Right renal cortex interstitium (tissue), 3 donors: ENCODE measurements at regions not wholly inside any gene's neighbourhood (a gene's known extent, or its start where the extent isn't known, plus 50 kb on each side); places are given as distances from the start of the nearest gene placed in this dataset.
"Not testable (repeated sequence)": the region's sequence is repeated elsewhere in the genome, so short reads cannot be mapped to it uniquely, and the experiment has no call there.

ENCODE experiments used
- DNase-seq, 3 donors: peaks; one replicate each; pipeline ENCODE4 v3.0.0-alpha.2; 2013; ENCODE audit warnings: low read depth in 3 of 3, low spot score in 2 of 3

DNA sequence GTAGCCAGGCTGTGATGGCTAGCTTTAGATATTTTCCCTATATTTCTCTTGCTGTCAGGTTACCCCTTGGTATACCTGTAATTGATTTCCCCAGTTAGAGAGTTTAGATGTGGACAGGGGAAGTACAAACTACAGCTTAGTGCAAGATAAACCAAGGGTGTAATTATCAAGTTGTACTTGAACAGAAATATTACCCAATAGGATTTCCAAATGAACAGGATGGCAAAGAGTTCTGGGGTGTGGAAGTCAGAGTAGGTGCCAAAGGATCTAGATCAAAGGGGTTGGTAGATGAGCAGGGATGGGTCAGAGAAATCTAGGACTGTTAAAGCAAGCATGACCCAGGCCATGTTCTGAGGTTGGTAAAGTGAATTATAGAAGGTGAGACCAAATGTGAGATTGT is 585.2 kb downstream of the CCDC85A start:
- DNase-seq = no peak

DNA sequence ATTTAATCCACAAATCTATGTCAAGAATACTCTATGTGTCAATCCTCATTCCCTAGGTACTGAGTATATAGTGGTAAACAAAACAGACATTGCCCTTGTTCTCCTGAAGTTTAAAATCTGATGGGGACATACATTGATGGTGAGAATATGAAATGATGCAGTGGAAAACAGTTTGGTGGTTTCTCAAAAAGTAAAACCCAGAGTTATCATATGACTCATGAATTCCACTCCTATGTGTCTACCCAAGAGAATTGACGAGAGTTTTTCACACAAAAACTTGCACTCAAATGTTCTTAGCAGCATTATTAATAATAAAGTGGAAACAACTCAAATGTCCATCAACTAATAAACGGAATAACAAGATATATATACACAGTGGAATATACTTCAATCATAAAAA is 586.7 kb downstream of the CCDC85A start:
- no peak for DNase-seq

- no peak for DNase-seq
These were observed 600.3 kb downstream of the CCDC85A start for GRCh38 chr2:56784046-56784445.

DNA sequence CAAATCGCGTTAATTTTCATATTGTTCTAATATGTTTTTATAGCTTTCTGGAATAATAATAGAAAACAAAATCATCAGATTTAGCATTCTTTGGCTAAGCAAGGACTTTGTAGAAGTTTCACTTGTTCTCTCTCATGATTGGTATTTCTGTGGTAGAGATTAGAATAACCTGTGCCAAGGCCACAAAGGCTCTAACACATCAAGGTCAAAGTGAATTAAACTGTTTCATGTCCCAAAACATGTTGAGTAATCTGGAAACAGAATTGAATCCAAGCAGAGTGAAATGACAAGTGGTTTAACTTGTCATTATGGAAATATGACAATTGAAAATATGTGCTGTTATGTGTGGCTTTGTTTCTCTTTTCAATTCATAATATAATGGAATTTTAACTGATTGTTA is 617.4 kb downstream of the CCDC85A start:
- no peak for DNase-seq

GRCh38 chr2:56801770-56802169 is 618.0 kb downstream of the CCDC85A start:
- no peak for DNase-seq

DNA sequence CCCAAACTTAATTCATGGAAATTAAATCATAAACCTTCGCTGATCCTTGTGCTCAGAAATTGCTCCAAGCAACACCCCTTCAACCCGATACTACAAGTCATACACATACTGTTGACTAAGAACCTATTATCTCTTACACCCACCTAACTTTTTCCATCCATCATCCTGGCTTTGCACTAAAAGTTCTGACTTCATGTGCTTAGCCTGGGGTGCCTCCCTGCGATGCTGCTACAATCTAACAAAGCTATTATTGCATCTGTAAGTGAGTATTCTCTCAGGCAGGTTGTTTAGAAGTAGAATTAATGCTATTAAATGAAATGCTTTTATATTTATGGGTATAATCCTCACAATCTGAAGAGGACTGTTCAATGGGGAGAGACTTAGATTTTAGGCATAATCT is 619.8 kb downstream of the CCDC85A start:
- DNase-seq = no peak

- no peak for DNase-seq
These were observed 623.1 kb downstream of the CCDC85A start for GRCh38 chr2:56806924-56807323.

DNA sequence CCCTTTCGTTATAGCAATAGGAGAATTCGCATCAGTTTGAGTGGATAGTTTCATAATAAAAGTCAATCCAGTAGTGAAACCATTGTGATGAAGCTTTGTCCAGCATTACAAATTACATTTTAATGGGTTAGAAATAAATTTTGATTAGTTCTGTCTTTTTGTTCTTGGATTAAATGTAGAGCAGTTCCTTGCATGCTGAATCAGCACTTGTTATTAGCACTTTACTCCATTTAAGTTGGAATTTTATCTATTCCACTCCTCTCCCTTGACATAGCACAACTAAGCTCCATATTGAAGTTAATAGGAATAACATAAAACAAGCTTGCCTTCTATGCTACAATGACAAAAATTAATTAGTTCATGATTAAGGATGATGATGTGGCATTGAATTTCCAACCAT is 624.1 kb downstream of the CCDC85A start:
- no peak for DNase-seq

DNA sequence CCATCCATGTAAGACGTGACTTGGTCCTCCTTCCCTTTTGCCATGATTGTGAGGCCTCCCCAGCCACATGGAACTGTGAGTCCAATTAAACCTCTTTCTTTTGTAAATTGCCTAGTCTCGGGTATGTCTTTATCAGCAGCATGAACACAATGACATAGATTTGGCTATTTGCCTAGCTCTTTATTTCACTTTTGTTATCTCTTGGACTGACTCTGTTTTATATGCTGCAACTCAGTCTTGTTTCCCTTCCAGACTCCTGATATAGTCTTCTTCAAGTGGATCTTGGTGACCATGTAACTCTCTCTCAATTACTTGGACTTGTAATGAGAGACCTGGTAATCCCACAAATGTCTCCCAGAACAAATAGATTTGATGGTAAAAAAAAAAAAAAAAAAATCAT is 627.6 kb downstream of the CCDC85A start:
- no peak for DNase-seq

GRCh38 chr2:56812432-56812831 is 628.6 kb downstream of the CCDC85A start:
- DNase-seq = no peak

GRCh38 chr2:56813490-56813889 is 629.7 kb downstream of the CCDC85A start:
- no peak for DNase-seq

GRCh38 chr2:56816666-56817065 is 632.9 kb downstream of the CCDC85A start:
- DNase-seq = no peak

DNA sequence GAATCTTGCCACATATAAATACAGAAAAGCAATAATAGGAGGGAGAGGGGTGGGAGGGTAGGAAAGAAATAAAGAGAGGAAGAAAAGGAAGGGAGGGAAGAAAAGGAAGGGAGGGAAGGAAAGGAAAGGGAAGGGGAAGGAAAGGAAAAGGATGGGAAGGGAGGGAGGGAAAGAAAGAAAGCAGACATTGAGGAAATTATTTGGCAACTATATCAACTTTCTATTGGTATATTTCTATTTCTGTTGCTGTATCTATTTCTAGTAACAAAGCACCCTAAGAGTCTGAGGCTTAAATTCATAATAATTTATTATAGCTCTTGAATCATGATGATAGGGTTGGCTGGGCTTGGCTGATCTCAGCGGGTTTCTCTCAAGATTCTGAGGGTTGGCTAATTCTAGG is 648.0 kb downstream of the CCDC85A start:
- no peak for DNase-seq

- DNase-seq = no peak
These were observed 650.9 kb downstream of the CCDC85A start for GRCh38 chr2:56834686-56835085.

GRCh38 chr2:56840009-56840408 is 656.2 kb downstream of the CCDC85A start:
- not testable (repeated sequence) for DNase-seq

DNA sequence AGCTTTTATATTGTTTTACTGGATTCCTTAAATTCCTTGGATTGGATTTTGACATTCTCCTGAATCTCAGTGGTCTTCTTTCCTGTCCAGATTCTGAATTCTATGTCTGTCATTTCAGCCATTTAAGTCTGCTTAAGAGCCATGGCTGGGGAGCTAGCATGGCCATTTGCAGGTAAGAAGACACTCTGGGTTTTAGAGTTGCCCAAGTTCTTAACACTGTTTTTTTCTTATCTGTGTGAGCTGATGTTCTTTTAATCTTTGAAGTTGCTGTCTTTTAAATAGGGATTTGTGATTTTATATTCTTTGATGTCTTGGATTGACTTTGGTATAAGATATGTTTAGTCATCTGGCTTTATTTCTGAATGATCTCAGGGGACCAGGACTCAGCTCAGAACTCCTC is 677.2 kb downstream of the CCDC85A start:
- no peak for DNase-seq

GRCh38 chr2:56871644-56872043 is 687.9 kb downstream of the CCDC85A start:
- no peak for DNase-seq

GRCh38 chr2:56874717-56875116 is 690.9 kb downstream of the CCDC85A start:
- no peak for DNase-seq

GRCh38 chr2:56889738-56890137 is 705.9 kb downstream of the CCDC85A start:
- DNase-seq = no peak

- DNase-seq = no peak
These were observed 708.6 kb downstream of the CCDC85A start for GRCh38 chr2:56892382-56892781.

- no peak for DNase-seq
These were observed 715.2 kb downstream of the CCDC85A start for GRCh38 chr2:56898986-56899385.

- no peak for DNase-seq
These were observed 728.7 kb downstream of the CCDC85A start for GRCh38 chr2:56912490-56912889.

GRCh38 chr2:56918790-56919189 is 735.0 kb downstream of the CCDC85A start:
- DNase-seq = no peak

DNA sequence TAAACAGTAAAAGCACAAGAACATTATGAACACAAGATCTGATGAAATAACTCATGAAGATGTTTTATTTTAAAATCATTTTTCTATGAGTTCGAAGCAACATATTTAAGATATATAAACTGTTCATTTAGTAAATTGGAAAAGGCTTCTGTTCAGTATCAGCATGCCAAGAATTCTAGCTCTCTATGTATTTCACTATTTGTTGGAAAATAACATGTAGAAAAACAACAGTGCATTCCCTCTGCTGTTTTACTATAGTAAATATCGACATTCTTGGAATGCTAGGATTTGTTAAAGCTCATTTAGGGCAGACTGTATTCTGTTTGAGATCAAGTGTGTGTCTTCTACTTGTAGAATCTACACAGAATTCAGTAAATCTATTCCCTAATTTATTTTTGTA is 750.2 kb downstream of the CCDC85A start:
- DNase-seq = no peak
